Spleen (tissue), 11 donors: ENCODE measurements at regions not wholly inside any gene's neighbourhood (a gene's known extent, or its start where the extent isn't known, plus 50 kb on each side); places are given as distances from the start of the nearest gene placed in this dataset.

Experiments
- DNase-seq: peaks from one replicate; pipeline ENCODE4 v3.0.0-alpha.2; 2020
- H3K27ac ChIP-seq, 8 donors: fragments of 200-600 bp; sonication (generic) in 7 of 8; 1 replicate in 4 of 8; 2 replicates in 4 of 8; pipeline versions ENCODE4 v1.5.0 to v1.8.0; 2016 to 2021; ENCODE audit warnings: inconsistent platforms in 4 of 8, mild to moderate bottlenecking in 4 of 8, moderate library complexity in 1 of 8
- H3K27me3 ChIP-seq, 7 donors: fragments of 200-600 bp; sonication (generic) in 6 of 7; replicated peaks in 1 of 7; 1 replicate in 4 of 7; 2 replicates in 3 of 7; pipeline versions ENCODE4 v1.5.0 to v1.8.0; 2016 to 2021; ENCODE audit warnings: inconsistent platforms in 3 of 7, mild to moderate bottlenecking in 1 of 7
- H3K36me3 ChIP-seq, 6 donors: fragments of 200-600 bp; sonication (generic) in 5 of 6; 1 replicate in 4 of 6; 2 replicates in 2 of 6; pipeline versions ENCODE4 v1.5.0 to v1.8.0; 2016 to 2021; ENCODE audit warnings: inconsistent platforms in 2 of 6
- H3K4me1 ChIP-seq, 6 donors: fragments of 200-600 bp; sonication (generic) in 5 of 6; 1 replicate in 3 of 6; 2 replicates in 3 of 6; pipeline versions ENCODE4 v1.5.0 to v1.8.0; 2016 to 2021; ENCODE audit warnings: inconsistent platforms in 3 of 6
- H3K4me3 ChIP-seq, 8 donors: fragments of 200-600 bp; sonication (generic) in 7 of 8; 1 replicate in 4 of 8; 2 replicates in 4 of 8; pipeline versions ENCODE4 v1.5.0 to v1.8.0; 2016 to 2021; ENCODE audit warnings: inconsistent platforms in 4 of 8, mild to moderate bottlenecking in 4 of 8, moderate library complexity in 2 of 8
- H3K9me3 ChIP-seq, 8 donors: fragments of 200-600 bp; sonication (generic) in 7 of 8; 1 replicate in 4 of 8; 2 replicates in 4 of 8; pipeline versions ENCODE4 v1.5.0 to v1.8.0; 2016 to 2021; ENCODE audit warnings: inconsistent platforms in 4 of 8
- CTCF ChIP-seq, 11 experiments: fragments of 200-600 bp in 7 of 11; fragments of 450-650 bp in 4 of 11; sonication (generic) in 4 of 11; IDR thresholded peaks in 8 of 11; conservative IDR thresholded peaks in 3 of 11; 1 replicate in 7 of 11; 2 replicates in 4 of 11; pipeline versions ENCODE4 v1.4.0 to v1.8.0; 2016 to 2021; ENCODE audit warnings: antibody characterized with exemption in 11 of 11, inconsistent platforms in 4 of 11, mild to moderate bottlenecking in 1 of 11
- POLR2A ChIP-seq, 3 donors: fragments of 450-650 bp; IDR thresholded peaks; one replicate each; pipeline ENCODE4 v1.5.1; 2017; ENCODE audit warnings: antibody characterized with exemption in 3 of 3, mild to moderate bottlenecking in 1 of 3
- POLR2AphosphoS5 ChIP-seq, 3 donors: sonication (generic); formaldehyde crosslinking; IDR thresholded peaks; one replicate each; pipeline ENCODE4 v1.5.1; 2017; ENCODE audit warnings: antibody characterized with exemption in 3 of 3
- WGBS, 5 donors: extraction: QIAGEN DNeasy Blood & Tissue Kit in 3 of 5; methylation state at CpG; one replicate each; pipeline versions ENCODE4 v1.1.5 to v1.1.7; 2013 to 2018; 5-methylcytosine and 5-hydroxymethylcytosine counted together
- intact Hi-C: fragments of 100-400 bp; cut with DNase I; formaldehyde crosslinking; loops from one replicate; pipeline ENCODE4 v1.15.0; 2023; ENCODE audit warnings: low total_unique reads
- donor health status: healthy with polysubstance abuse.
- donor health status: DM: no; HTN: no; CAD: no; lungs with moderate emphysema.
- donor health status: DM: no; HTN: no; CAD: no.
- donor health status: Bipolar disorder and iron deficiency.
- donor health status: healthy.
- donor health status: DM: no; HTN: no; CAD: no.
- donor health status: DM: yes; HTN: yes; CAD: no.

- TF ChIP-seq POLR2A (IDR thresholded peaks at IDR 0.05) = no peak
- no peak for TF ChIP-seq CTCF (IDR thresholded peaks at IDR 0.05 in 8 of 11, conservative IDR thresholded peaks at IDR 0.05 in 3 of 11)
- TF ChIP-seq POLR2AphosphoS5 (IDR thresholded peaks at IDR 0.05) = no peak
- H3K27me3 ChIP-seq = no peaks in the 10 kb centered on the region
- H3K4me1 ChIP-seq = no peaks in the 10 kb centered on the region
- no peak overlapping the region for H3K4me3 ChIP-seq
- no peaks in the 10 kb centered on the region for H3K36me3 ChIP-seq
- no peak overlapping the region for H3K27ac ChIP-seq
- no peak for DNase-seq
- intact Hi-C loops = no loop called here
- peaks cover 0 to 77% (median 40%) of the 10 kb centered on the region in 8 donors for H3K9me3 ChIP-seq
Measured at GRCh38 chr4:84341559-84341958, 157.5 kb downstream of the NKX6-1 start.

DNA sequence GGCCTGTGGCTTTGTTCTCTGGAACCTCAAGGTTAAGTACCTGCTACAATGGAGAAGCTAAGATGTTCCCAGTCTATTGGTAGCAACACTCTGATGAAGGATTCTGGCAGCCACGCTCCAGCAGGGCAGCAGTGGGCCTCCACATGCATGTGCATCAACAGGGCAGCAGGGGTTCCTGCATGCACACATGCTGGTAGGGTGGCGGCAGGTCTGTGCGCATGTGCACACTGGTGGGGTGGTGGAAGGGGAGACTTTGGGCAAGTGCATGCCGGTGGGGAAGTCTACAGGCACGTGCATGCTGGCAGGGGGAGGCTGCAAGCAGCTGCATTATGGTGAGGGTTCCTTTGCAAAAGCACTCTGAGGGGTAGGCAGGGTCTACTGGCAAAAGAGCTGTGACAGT lies 160.7 kb downstream of the NKX6-1 start:
- no peaks in the 10 kb centered on the region for H3K4me1 ChIP-seq
- 77 to 88% (median 80%) methylated on average over 3 to 5 of the region's 5 CpGs for WGBS, 5 donors
- H3K4me3 ChIP-seq = no peak overlapping the region
- TF ChIP-seq CTCF (IDR thresholded peaks at IDR 0.05 in 8 of 11, conservative IDR thresholded peaks at IDR 0.05 in 3 of 11) (no peak), POLR2A (IDR thresholded peaks at IDR 0.05) (no peak), POLR2AphosphoS5 (IDR thresholded peaks at IDR 0.05) (no peak)
- no peaks in the 10 kb centered on the region for H3K27me3 ChIP-seq
- peaks cover 0 to 54% (median 19%) of the 10 kb centered on the region in 8 donors for H3K9me3 ChIP-seq
- H3K36me3 ChIP-seq = no peaks in the 10 kb centered on the region
- no peak overlapping the region for H3K27ac ChIP-seq
- no peak for DNase-seq
- intact Hi-C loops = no loop called here

DNA sequence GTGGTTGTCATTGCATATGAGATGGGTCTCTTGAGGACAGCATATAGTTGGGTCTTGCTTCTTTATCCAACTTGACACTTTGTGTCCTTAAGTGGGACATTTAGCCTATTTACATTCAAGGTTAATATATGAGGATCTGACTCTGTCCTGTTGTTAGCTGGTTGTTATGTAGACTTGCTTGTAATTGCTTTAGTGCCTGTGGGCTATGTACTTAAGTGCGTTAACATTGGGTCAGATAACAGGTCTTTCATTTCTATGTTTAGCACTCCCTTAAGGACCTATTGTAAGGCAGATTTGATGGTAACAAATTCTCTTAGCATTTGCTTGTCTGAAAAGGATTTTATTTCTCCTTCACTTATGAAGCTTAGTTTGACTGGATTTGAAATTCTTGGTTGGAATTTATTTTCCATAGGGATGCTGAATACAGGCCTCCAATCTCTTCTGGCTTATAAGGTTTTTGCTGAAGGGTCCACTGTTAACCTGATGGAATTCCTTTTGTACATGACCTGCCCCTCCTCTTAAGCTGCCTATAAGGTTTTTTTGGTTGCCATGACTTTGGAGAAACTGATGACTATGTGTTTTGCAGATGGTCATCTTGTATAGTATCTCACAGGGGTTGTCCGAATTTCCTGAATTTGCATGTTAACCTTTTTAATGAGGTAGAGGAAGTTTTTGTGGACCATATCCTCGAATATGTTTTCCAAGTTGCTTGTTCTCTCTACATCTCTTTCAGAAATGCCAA lies 162.0 kb downstream of the NKX6-1 start:
- TF ChIP-seq CTCF (IDR thresholded peaks at IDR 0.05 in 8 of 11, conservative IDR thresholded peaks at IDR 0.05 in 3 of 11) (no peak), POLR2AphosphoS5 (IDR thresholded peaks at IDR 0.05) (no peak), POLR2A (IDR thresholded peaks at IDR 0.05) (no peak)
- no peak for DNase-seq
- Histone ChIP-seq H3K4me1 (no peaks in the 10 kb centered on the region), H3K4me3 (no peak overlapping the region), H3K36me3 (no peaks in the 10 kb centered on the region), H3K27ac (no peak overlapping the region), H3K9me3 (peaks cover 0 to 42% (median 8%) of the 10 kb centered on the region in 8 donors), H3K27me3 (no peaks in the 10 kb centered on the region)
- WGBS, 5 donors = 65 to 80% (median 74%) methylated on average over 3 of the region's 3 CpGs
- intact Hi-C loops = no loop called here

DNA sequence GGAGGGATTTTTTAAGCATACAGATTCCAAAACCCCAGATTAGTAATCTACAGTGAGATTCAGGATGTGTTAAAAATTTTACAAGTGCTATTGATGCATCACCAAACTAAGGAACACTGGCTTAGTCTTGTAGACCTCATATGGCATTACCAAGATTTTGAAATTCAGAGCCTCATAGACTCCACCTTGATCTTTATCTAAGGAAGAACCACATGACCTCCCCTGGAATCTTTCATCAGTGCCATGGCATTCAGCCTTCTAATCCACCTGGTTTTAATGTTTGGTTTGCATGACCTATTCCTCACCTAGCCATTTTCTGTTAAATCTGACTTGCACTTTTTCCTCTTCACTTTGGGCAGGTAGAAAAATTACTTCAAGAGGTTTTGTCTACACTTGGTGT lies 171.6 kb downstream of the NKX6-1 start:
- Histone ChIP-seq H3K4me3 (no peak overlapping the region), H3K4me1 (no peaks in the 10 kb centered on the region), H3K9me3 (peaks cover 0 to 16% (median 10%) of the 10 kb centered on the region in 8 donors), H3K36me3 (no peaks in the 10 kb centered on the region), H3K27me3 (peaks cover 0 to 4% (median 0%) of the 10 kb centered on the region in 7 donors), H3K27ac (no peak overlapping the region)
- intact Hi-C loops = no loop called here
- TF ChIP-seq CTCF (IDR thresholded peaks at IDR 0.05 in 8 of 11, conservative IDR thresholded peaks at IDR 0.05 in 3 of 11) (no peak), POLR2A (IDR thresholded peaks at IDR 0.05) (no peak), POLR2AphosphoS5 (IDR thresholded peaks at IDR 0.05) (no peak)
- no peak for DNase-seq
